HepG2 (cell line): ENCODE measurements at regions not wholly inside any gene's neighbourhood (a gene's known extent, or its start where the extent isn't known, plus 50 kb on each side); places are given as distances from the start of the nearest gene placed in this dataset.

Experiments used
- CBX5 ChIP-seq: sonication (generic); formaldehyde crosslinking; IDR thresholded peaks from 2 replicates; pipeline ENCODE4 v1.4.0; 2020; ENCODE audit warnings: missing genetic modification reagents, borderline replicate concordance
- CCAR2 ChIP-seq: fragments of 200-400 bp; formaldehyde crosslinking; optimal IDR thresholded peaks from 2 replicates; pipeline ENCODE3; 2018; ENCODE audit warnings: low read depth, mild to moderate bottlenecking, low read length, moderate library complexity
- HDAC6 ChIP-seq: fragments of 200-600 bp; sonication (generic); IDR thresholded peaks from 2 replicates; pipeline ENCODE4 v1.7.0; 2017; ENCODE audit warnings: mild to moderate bottlenecking, antibody characterized with exemption, low read length, low read depth
- HNRNPL ChIP-seq: fragments of 200-400 bp; formaldehyde crosslinking; IDR thresholded peaks from 2 replicates; pipeline ENCODE4 v1.6.1; 2017; ENCODE audit warnings: mild to moderate bottlenecking, low read depth, low read length
- LBX2 ChIP-seq: sonication (generic); formaldehyde crosslinking; IDR thresholded peaks from 2 replicates; pipeline ENCODE4 v1.5.0; 2020; ENCODE audit warnings: missing genetic modification reagents, mild to moderate bottlenecking, borderline replicate concordance
- PCBP1 ChIP-seq: fragments of 200-400 bp; formaldehyde crosslinking; IDR thresholded peaks from 2 replicates; pipeline ENCODE4 v1.6.1; 2017; ENCODE audit warnings: mild to moderate bottlenecking, low read depth, low read length, borderline replicate concordance
- REPIN1 ChIP-seq: sonication (generic); formaldehyde crosslinking; IDR thresholded peaks from 2 replicates; pipeline ENCODE4 v1.8.0; 2022; ENCODE audit warnings: missing genetic modification reagents, low read depth, mild to moderate bottlenecking, borderline replicate concordance
- RFX5 ChIP-seq: IDR thresholded peaks from 2 replicates; pipeline ENCODE4 v1.6.1; 2011; ENCODE audit warnings: low read depth, low read length, improper control_type of control experiment
- TBL1XR1 ChIP-seq: fragments of 150-350 bp; IDR thresholded peaks from 2 replicates; pipeline ENCODE4 v1.6.1; 2014; ENCODE audit warnings: borderline replicate concordance, low read length; ENCODE audit not compliant: partially characterized antibody
- ZNF510 ChIP-seq: sonication (generic); formaldehyde crosslinking; IDR thresholded peaks from 2 replicates; pipeline ENCODE4 v1.4.0; 2020; ENCODE audit warnings: low read depth, mild to moderate bottlenecking, missing genetic modification reagents
- ZNF564 ChIP-seq: sonication (generic); formaldehyde crosslinking; IDR thresholded peaks from 2 replicates; pipeline ENCODE4 v1.8.1; 2023; ENCODE audit warnings: mild to moderate bottlenecking, missing genetic modification reagents

- TF ChIP-seq REPIN1 (no peak), CBX5 (CRISPR knock-in tag) (no peak), TBL1XR1 (no peak), ZNF510 (no peak), PCBP1 (no peak), RFX5 (no peak), ZNF564 (CRISPR knock-in tag) (no peak), LBX2 (no peak), HDAC6 (no peak), CCAR2 (no peak), HNRNPL (no peak)
Observed at GRCh38 chr7:46530081-46530750, 609.1 kb upstream of the IGFBP3 start.
